ENCODE measurements at regions not wholly inside any gene's neighbourhood (a gene's known extent, or its start where the extent isn't known, plus 50 kb on each side); places are given as distances from the start of the nearest gene placed in this dataset.

DNA sequence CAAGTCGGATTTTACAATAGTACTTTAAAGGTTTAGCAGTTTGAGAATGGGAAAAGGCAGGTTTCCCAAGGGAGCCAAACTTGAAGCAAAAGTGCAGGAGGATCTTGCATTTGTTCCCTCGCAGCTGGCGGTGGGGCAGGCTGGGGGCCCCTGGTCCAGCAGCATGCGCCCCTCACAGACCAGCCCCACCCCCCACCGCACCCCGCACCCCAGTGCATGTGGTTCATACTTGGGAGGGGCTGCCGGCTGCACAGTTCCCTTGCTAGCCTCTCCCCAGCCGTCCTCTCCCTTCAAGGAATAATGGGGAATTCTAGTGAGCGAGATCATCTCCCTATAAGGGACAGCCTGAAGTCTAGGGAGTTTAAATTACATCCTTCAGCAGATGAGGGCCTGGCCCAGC, 273.1 kb upstream of the IRX2 start (continued):
- TF ChIP-seq, protein P1, sequence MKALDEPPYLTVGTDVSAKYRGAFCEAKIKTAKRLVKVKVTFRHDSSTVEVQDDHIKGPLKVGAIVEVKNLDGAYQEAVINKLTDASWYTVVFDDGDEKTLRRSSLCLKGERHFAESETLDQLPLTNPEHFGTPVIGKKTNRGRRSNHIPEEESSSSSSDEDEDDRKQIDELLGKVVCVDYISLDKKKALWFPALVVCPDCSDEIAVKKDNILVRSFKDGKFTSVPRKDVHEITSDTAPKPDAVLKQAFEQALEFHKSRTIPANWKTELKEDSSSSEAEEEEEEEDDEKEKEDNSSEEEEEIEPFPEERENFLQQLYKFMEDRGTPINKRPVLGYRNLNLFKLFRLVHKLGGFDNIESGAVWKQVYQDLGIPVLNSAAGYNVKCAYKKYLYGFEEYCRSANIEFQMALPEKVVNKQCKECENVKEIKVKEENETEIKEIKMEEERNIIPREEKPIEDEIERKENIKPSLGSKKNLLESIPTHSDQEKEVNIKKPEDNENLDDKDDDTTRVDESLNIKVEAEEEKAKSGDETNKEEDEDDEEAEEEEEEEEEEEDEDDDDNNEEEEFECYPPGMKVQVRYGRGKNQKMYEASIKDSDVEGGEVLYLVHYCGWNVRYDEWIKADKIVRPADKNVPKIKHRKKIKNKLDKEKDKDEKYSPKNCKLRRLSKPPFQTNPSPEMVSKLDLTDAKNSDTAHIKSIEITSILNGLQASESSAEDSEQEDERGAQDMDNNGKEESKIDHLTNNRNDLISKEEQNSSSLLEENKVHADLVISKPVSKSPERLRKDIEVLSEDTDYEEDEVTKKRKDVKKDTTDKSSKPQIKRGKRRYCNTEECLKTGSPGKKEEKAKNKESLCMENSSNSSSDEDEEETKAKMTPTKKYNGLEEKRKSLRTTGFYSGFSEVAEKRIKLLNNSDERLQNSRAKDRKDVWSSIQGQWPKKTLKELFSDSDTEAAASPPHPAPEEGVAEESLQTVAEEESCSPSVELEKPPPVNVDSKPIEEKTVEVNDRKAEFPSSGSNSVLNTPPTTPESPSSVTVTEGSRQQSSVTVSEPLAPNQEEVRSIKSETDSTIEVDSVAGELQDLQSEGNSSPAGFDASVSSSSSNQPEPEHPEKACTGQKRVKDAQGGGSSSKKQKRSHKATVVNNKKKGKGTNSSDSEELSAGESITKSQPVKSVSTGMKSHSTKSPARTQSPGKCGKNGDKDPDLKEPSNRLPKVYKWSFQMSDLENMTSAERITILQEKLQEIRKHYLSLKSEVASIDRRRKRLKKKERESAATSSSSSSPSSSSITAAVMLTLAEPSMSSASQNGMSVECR (CRISPR knock-in tag; IDR thresholded peaks at IDR 0.05; ENCODE audit: borderline replicate concordance): no peak
- TF ChIP-seq, protein P2, sequence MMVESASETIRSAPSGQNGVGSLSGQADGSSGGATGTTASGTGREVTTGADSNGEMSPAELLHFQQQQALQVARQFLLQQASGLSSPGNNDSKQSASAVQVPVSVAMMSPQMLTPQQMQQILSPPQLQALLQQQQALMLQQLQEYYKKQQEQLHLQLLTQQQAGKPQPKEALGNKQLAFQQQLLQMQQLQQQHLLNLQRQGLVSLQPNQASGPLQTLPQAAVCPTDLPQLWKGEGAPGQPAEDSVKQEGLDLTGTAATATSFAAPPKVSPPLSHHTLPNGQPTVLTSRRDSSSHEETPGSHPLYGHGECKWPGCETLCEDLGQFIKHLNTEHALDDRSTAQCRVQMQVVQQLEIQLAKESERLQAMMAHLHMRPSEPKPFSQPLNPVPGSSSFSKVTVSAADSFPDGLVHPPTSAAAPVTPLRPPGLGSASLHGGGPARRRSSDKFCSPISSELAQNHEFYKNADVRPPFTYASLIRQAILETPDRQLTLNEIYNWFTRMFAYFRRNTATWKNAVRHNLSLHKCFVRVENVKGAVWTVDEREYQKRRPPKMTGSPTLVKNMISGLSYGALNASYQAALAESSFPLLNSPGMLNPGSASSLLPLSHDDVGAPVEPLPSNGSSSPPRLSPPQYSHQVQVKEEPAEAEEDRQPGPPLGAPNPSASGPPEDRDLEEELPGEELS (CRISPR knock-in tag; IDR thresholded peaks at IDR 0.05): no peak
- TF ChIP-seq, protein P3, sequence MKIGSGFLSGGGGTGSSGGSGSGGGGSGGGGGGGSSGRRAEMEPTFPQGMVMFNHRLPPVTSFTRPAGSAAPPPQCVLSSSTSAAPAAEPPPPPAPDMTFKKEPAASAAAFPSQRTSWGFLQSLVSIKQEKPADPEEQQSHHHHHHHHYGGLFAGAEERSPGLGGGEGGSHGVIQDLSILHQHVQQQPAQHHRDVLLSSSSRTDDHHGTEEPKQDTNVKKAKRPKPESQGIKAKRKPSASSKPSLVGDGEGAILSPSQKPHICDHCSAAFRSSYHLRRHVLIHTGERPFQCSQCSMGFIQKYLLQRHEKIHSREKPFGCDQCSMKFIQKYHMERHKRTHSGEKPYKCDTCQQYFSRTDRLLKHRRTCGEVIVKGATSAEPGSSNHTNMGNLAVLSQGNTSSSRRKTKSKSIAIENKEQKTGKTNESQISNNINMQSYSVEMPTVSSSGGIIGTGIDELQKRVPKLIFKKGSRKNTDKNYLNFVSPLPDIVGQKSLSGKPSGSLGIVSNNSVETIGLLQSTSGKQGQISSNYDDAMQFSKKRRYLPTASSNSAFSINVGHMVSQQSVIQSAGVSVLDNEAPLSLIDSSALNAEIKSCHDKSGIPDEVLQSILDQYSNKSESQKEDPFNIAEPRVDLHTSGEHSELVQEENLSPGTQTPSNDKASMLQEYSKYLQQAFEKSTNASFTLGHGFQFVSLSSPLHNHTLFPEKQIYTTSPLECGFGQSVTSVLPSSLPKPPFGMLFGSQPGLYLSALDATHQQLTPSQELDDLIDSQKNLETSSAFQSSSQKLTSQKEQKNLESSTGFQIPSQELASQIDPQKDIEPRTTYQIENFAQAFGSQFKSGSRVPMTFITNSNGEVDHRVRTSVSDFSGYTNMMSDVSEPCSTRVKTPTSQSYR (CRISPR knock-in tag; IDR thresholded peaks at IDR 0.05): no peak
- no peak for TF ChIP-seq GTF2I (CRISPR knock-in tag; conservative IDR thresholded peaks at IDR 0.05)
- TF ChIP-seq, protein P4, sequence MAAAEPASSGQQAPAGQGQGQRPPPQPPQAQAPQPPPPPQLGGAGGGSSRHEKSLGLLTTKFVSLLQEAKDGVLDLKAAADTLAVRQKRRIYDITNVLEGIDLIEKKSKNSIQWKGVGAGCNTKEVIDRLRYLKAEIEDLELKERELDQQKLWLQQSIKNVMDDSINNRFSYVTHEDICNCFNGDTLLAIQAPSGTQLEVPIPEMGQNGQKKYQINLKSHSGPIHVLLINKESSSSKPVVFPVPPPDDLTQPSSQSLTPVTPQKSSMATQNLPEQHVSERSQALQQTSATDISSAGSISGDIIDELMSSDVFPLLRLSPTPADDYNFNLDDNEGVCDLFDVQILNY (CRISPR knock-in tag; IDR thresholded peaks at IDR 0.05): no peak
- no peak for TF ChIP-seq CREB1 (CRISPR knock-in tag; IDR thresholded peaks at IDR 0.05)
- TF ChIP-seq, protein P5, sequence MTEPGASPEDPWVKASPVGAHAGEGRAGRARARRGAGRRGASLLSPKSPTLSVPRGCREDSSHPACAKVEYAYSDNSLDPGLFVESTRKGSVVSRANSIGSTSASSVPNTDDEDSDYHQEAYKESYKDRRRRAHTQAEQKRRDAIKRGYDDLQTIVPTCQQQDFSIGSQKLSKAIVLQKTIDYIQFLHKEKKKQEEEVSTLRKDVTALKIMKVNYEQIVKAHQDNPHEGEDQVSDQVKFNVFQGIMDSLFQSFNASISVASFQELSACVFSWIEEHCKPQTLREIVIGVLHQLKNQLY (CRISPR knock-in tag; IDR thresholded peaks at IDR 0.05): no peak
- no peak for TF ChIP-seq FOXJ3 (CRISPR knock-in tag; IDR thresholded peaks at IDR 0.05; ENCODE audit: borderline replicate concordance)
- TF ChIP-seq ATF1 (CRISPR knock-in tag; IDR thresholded peaks at IDR 0.05): no peak
- no peak for TF ChIP-seq ZNF416 (CRISPR knock-in tag; IDR thresholded peaks at IDR 0.05)
- no peak for TF ChIP-seq ZNF263 (CRISPR knock-in tag; IDR thresholded peaks at IDR 0.05; ENCODE audit: low read depth)

DNA sequence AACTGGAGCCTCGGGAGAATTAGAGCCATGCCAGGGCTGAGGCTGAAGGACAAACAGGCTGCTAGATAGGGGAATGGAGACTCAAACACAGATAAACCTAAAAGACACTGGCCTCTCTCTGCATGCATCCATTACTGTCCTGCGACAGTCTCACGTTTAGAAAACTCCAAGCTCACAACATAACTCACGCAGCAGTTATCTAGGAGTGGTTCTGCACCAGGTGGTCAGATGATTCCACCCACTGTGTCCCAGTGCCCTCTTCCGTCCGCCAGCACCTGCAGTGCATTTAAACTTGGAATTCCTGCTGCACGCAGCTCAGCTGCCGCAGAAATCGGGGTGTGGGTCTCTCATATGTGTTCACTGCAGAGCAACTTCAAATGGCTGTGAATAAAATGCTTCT, 272.6 kb upstream of the IRX2 start:
- H3K36me3 Mint-ChIP-seq: no peaks in the 10 kb centered on the region
- H3K9me3 Mint-ChIP-seq: peaks cover 10% of the 10 kb centered on the region
- TF ChIP-seq, protein P6, sequence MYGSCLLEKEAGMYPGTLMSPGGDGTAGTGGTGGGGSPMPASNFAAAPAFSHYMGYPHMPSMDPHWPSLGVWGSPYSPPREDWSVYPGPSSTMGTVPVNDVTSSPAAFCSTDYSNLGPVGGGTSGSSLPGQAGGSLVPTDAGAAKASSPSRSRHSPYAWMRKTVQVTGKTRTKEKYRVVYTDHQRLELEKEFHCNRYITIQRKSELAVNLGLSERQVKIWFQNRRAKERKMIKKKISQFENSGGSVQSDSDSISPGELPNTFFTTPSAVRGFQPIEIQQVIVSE (CRISPR knock-in tag; IDR thresholded peaks at IDR 0.05; ENCODE audit: borderline replicate concordance): no peak
- no peak for TF ChIP-seq GABPB1 (CRISPR knock-in tag; IDR thresholded peaks at IDR 0.05)
- no peak for TF ChIP-seq NR3C1 (CRISPR knock-in tag; conservative IDR thresholded peaks at IDR 0.05; ENCODE audit: low read depth)
- TF ChIP-seq, protein P7, sequence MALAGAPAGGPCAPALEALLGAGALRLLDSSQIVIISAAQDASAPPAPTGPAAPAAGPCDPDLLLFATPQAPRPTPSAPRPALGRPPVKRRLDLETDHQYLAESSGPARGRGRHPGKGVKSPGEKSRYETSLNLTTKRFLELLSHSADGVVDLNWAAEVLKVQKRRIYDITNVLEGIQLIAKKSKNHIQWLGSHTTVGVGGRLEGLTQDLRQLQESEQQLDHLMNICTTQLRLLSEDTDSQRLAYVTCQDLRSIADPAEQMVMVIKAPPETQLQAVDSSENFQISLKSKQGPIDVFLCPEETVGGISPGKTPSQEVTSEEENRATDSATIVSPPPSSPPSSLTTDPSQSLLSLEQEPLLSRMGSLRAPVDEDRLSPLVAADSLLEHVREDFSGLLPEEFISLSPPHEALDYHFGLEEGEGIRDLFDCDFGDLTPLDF (CRISPR knock-in tag; IDR thresholded peaks at IDR 0.05): no peak
- TF ChIP-seq ZNF232 (CRISPR knock-in tag; IDR thresholded peaks at IDR 0.05): no peak
- H3K27me3 Mint-ChIP-seq (ENCODE audit: low read depth): no peaks in the 10 kb centered on the region
- H3K4me3 Mint-ChIP-seq: no peak overlapping the region
- DNase-seq (ENCODE audit: low spot score): no peak
- no peak for ATAC-seq
- H3K4me1 Mint-ChIP-seq: peaks cover 19% of the 10 kb centered on the region
- ChIA-PET POLR2A (no interaction called here), CTCF (no interaction called here)
- H3K27ac Mint-ChIP-seq: no peak overlapping the region

Data from WTC11 (cell line).